ENCODE measurements at regions not wholly inside any gene's neighbourhood (a gene's known extent, or its start where the extent isn't known, plus 50 kb on each side); places are given as distances from the start of the nearest gene placed in this dataset.

- Histone ChIP-seq H3K36me3 (ENCODE audit: control insufficient read depth, insufficient read depth, low read length) (no peaks in the 10 kb centered on the region), H3K27me3 (ENCODE audit: control insufficient read depth, insufficient read depth, low read length) (no peaks in the 10 kb centered on the region), H3K4me1 (ENCODE audit: control insufficient read depth, insufficient read depth, low read length) (no peaks in the 10 kb centered on the region; the same call in 1 of the 2 replicates), H3K9me3 (ENCODE audit: control insufficient read depth, insufficient read depth, low read depth, low read length) (no peaks in the 10 kb centered on the region), H3K27ac (ENCODE audit: low read length) (peak overlapping the region; percentile 69), H3K4me3 (ENCODE audit: low read depth in 2 of 2, low read length in 2 of 2) (no peak overlapping the region)
- TF ChIP-seq POLR2AphosphoS5 (IDR thresholded peaks at IDR 0.05; ENCODE audit: low read depth, low read length) (no peak), SIN3A (IDR thresholded peaks at IDR 0.05; ENCODE audit: borderline replicate concordance, insufficient read depth, low read depth, low read length) (no peak), CTCF (IDR thresholded peaks at IDR 0.05) (no peak), REST (IDR thresholded peaks at IDR 0.05; ENCODE audit: insufficient read depth in 1 of 2, low read depth in 2 of 2, low read length in 1 of 2) (no peak), TCF7L2 (IDR thresholded peaks at IDR 0.05; ENCODE audit: low read depth, low read length) (no peak)
- no peak for ATAC-seq
- BruUV-seq (replicated peaks), result no TSS peak
- no peak for DNase-seq (ENCODE audit: low read depth, low spot score)
- ChIA-PET POLR2A (no interaction called here), CTCF (no interaction called here)
- in situ Hi-C loops (cut with HindIII; ENCODE audit: low pct_unique_long_range_greater_than_20kb, low sequenced_read_pairs), result no loop called here
- intact Hi-C loops (cut with micrococcal nuclease; ENCODE audit: unreplicated experiment), result loop anchor here (5.0 kb wide), 1 partner anchor 129 kb away; no protein-coding TSS in a partner anchor
Measured at GRCh38 chr18:70431203-70431624, 142.4 kb downstream of the SOCS6 start.

- in situ Hi-C loops (cut with HindIII; ENCODE audit: low pct_unique_long_range_greater_than_20kb, low sequenced_read_pairs), result no loop called here
- H3K27ac ChIP-seq (ENCODE audit: low read length), result peak overlapping the region; percentile 69
- H3K4me3 ChIP-seq (ENCODE audit: low read depth in 2 of 2, low read length in 2 of 2), result no peak overlapping the region
- no peaks in the 10 kb centered on the region for H3K27me3 ChIP-seq (ENCODE audit: control insufficient read depth, insufficient read depth, low read length)
- ChIA-PET POLR2A (no interaction called here), CTCF (no interaction called here)
- no peak for TF ChIP-seq TCF7L2 (IDR thresholded peaks at IDR 0.05; ENCODE audit: low read depth, low read length)
- no peak for TF ChIP-seq REST (IDR thresholded peaks at IDR 0.05; ENCODE audit: insufficient read depth in 1 of 2, low read depth in 2 of 2, low read length in 1 of 2)
- no peak for TF ChIP-seq SIN3A (IDR thresholded peaks at IDR 0.05; ENCODE audit: borderline replicate concordance, insufficient read depth, low read depth, low read length)
- TF ChIP-seq CTCF (IDR thresholded peaks at IDR 0.05), result no peak
- TF ChIP-seq POLR2AphosphoS5 (IDR thresholded peaks at IDR 0.05; ENCODE audit: low read depth, low read length), result no peak
- ATAC-seq (no peak), DNase-seq (ENCODE audit: low read depth, low spot score) (no peak)
- no TSS peak for BruUV-seq (replicated peaks)
- no peaks in the 10 kb centered on the region for H3K36me3 ChIP-seq (ENCODE audit: control insufficient read depth, insufficient read depth, low read length)
- H3K9me3 ChIP-seq (ENCODE audit: control insufficient read depth, insufficient read depth, low read depth, low read length), result no peaks in the 10 kb centered on the region
- intact Hi-C loops (cut with micrococcal nuclease; ENCODE audit: unreplicated experiment), result loop anchor here (5.0 kb wide), 1 partner anchor 128 kb away; no protein-coding TSS in a partner anchor
- no peaks in the 10 kb centered on the region; the same call in 1 of the 2 replicates for H3K4me1 ChIP-seq (ENCODE audit: control insufficient read depth, insufficient read depth, low read length)
Measured at GRCh38 chr18:70430501-70431173, 141.8 kb downstream of the SOCS6 start.
